Caco-2 (cell line): ENCODE measurements at regions not wholly inside any gene's neighbourhood (a gene's known extent, or its start where the extent isn't known, plus 50 kb on each side); places are given as distances from the start of the nearest gene placed in this dataset.

ENCODE experiments used
- BruUV-seq: library from RNA; stranded (reverse); fragments of 400-500 nt; replicated peaks from 2 replicates; lab custom pipeline; 2021; lab: Mats Ljungman, UMichigan
- CTCF ChIA-PET: fragments of 300-600 bp; sonication (Branson Sonifier 250); formaldehyde crosslinking; loops from one replicate; lab custom pipeline; 2022; ENCODE audit warnings: antibody characterized with exemption; lab: Charles Lee
- POLR2A ChIA-PET: fragments of 300-600 bp; sonication (Branson Sonifier 250); formaldehyde crosslinking; loops from one replicate; lab custom pipeline; 2022; ENCODE audit warnings: antibody characterized with exemption; lab: Charles Lee
- DNase-seq, 2 experiments: peaks; one replicate each; pipeline versions ENCODE4 v3.0.0 to v3.0.0-alpha.2; 2020 to 2022
- H3K27me3 ChIP-seq: replicated peaks from 2 replicates; pipeline ENCODE4 v1.6.0; 2011; ENCODE audit warnings: low read length; ENCODE audit not compliant: control insufficient read depth, insufficient read depth
- H3K36me3 ChIP-seq: 2 replicates; pipeline ENCODE4 v1.5.1; 2011; ENCODE audit warnings: low read length; ENCODE audit not compliant: control insufficient read depth, insufficient read depth
- H3K4me1 ChIP-seq: fragments of 250-450 bp; sonication (Bioruptor Pico); 2 replicates; pipeline ENCODE4 v1.5.1; 2020; ENCODE audit warnings: mild to moderate bottlenecking
- H3K4me3 ChIP-seq: 2 replicates; pipeline ENCODE4 v1.5.1; 2011; ENCODE audit warnings: low read depth, mild to moderate bottlenecking, control low read depth, low read length
- H3K9me3 ChIP-seq: fragments of 250-450 bp; sonication (Bioruptor Pico); 2 replicates; pipeline ENCODE4 v1.5.1; 2020; ENCODE audit warnings: mild to moderate bottlenecking, moderate library complexity
- H3K27ac Mint-ChIP-seq: one replicate; pipeline ENCODE4 v1.8.0; 2022; ENCODE audit warnings: mixed read lengths; ENCODE audit not compliant: unreplicated experiment
- H3K27me3 Mint-ChIP-seq: one replicate; pipeline ENCODE4 v1.8.0; 2022; ENCODE audit warnings: mixed read lengths; ENCODE audit not compliant: insufficient read depth, unreplicated experiment
- H3K36me3 Mint-ChIP-seq: one replicate; pipeline ENCODE4 v1.8.0; 2022; ENCODE audit warnings: mild to moderate bottlenecking, mixed read lengths; ENCODE audit not compliant: insufficient read depth, unreplicated experiment
- H3K4me1 Mint-ChIP-seq: one replicate; pipeline ENCODE4 v1.8.0; 2022; ENCODE audit warnings: low read depth, mixed read lengths; ENCODE audit not compliant: unreplicated experiment
- H3K4me3 Mint-ChIP-seq: one replicate; pipeline ENCODE4 v1.8.0; 2022; ENCODE audit warnings: mild to moderate bottlenecking, moderate library complexity, mixed read lengths; ENCODE audit not compliant: unreplicated experiment
- H3K9me3 Mint-ChIP-seq: one replicate; pipeline ENCODE4 v1.8.0; 2022; ENCODE audit warnings: mixed read lengths; ENCODE audit not compliant: unreplicated experiment
- CTCF ChIP-seq, 2 experiments: fragments of 200-600 bp in 1 of 2; IDR thresholded peaks; 1 replicate in 1 of 2; 2 replicates in 1 of 2; pipeline versions ENCODE4 v1.5.1 to v1.8.0; 2011 to 2022; ENCODE audit warnings: antibody characterized with exemption in 1 of 2, control low read depth in 1 of 2, inconsistent platforms in 1 of 2, low read depth in 1 of 2, low read length in 1 of 2, mild to moderate bottlenecking in 1 of 2, moderate library complexity in 1 of 2; ENCODE audit not compliant: insufficient read depth in 1 of 2, severe bottlenecking in 1 of 2, unreplicated experiment in 1 of 2
- intact Hi-C: fragments of 100-400 bp; cut with micrococcal nuclease; formaldehyde crosslinking; loops from one replicate; pipeline ENCODE4 v1.10.0; 2022; ENCODE audit not compliant: unreplicated experiment

GRCh38 chr7:9502269-9502668 is 1068.9 kb downstream of the NXPH1 start:
- no peaks in the 10 kb centered on the region for H3K4me1 Mint-ChIP-seq
- H3K27me3 ChIP-seq, result no peaks in the 10 kb centered on the region
- no peak overlapping the region for H3K4me3 Mint-ChIP-seq
- no peak for TF ChIP-seq CTCF (IDR thresholded peaks at IDR 0.05; ENCODE audit: insufficient read depth in 1 of 2, low read depth in 1 of 2, low read length in 1 of 2, severe bottlenecking in 1 of 2, unreplicated experiment in 1 of 2)
- H3K9me3 Mint-ChIP-seq, result no peaks in the 10 kb centered on the region
- peaks cover 3% of the 10 kb centered on the region for H3K27me3 Mint-ChIP-seq
- ChIA-PET POLR2A (no interaction called here), CTCF (no interaction called here)
- no peak for DNase-seq
- no peaks in the 10 kb centered on the region for H3K9me3 ChIP-seq
- no peak overlapping the region for H3K27ac Mint-ChIP-seq
- intact Hi-C loops, result no loop called here
- no peaks in the 10 kb centered on the region for H3K4me1 ChIP-seq
- BruUV-seq, result no TSS peak
- no peaks in the 10 kb centered on the region for H3K36me3 Mint-ChIP-seq
- no peak overlapping the region for H3K4me3 ChIP-seq
- H3K36me3 ChIP-seq, result no peaks in the 10 kb centered on the region

- DNase-seq, result no peak
- Histone ChIP-seq H3K36me3 (no peaks in the 10 kb centered on the region), H3K4me1 (no peaks in the 10 kb centered on the region), H3K4me3 (no peak overlapping the region), H3K9me3 (no peaks in the 10 kb centered on the region), H3K27me3 (no peaks in the 10 kb centered on the region)
- H3K27me3 Mint-ChIP-seq, result peaks cover 3% of the 10 kb centered on the region
- H3K4me3 Mint-ChIP-seq, result no peak overlapping the region
- POLR2A ChIA-PET, result no interaction called here
- no peak for TF ChIP-seq CTCF (IDR thresholded peaks at IDR 0.05; ENCODE audit: insufficient read depth in 1 of 2, low read depth in 1 of 2, low read length in 1 of 2, severe bottlenecking in 1 of 2, unreplicated experiment in 1 of 2)
- CTCF ChIA-PET, result no interaction called here
- H3K36me3 Mint-ChIP-seq, result no peaks in the 10 kb centered on the region
- no peak overlapping the region for H3K27ac Mint-ChIP-seq
- H3K9me3 Mint-ChIP-seq, result no peaks in the 10 kb centered on the region
- no TSS peak for BruUV-seq
- H3K4me1 Mint-ChIP-seq, result no peaks in the 10 kb centered on the region
- intact Hi-C loops, result no loop called here
These were observed 1071.3 kb downstream of the NXPH1 start for GRCh38 chr7:9504678-9505077.

- intact Hi-C loops, result no loop called here
- no peak overlapping the region for H3K4me3 Mint-ChIP-seq
- BruUV-seq, result no TSS peak
- ChIA-PET POLR2A (no interaction called here), CTCF (no interaction called here)
- H3K36me3 Mint-ChIP-seq, result no peaks in the 10 kb centered on the region
- no peaks in the 10 kb centered on the region for H3K4me1 Mint-ChIP-seq
- H3K27ac Mint-ChIP-seq, result no peak overlapping the region
- DNase-seq, result no peak
- H3K27me3 Mint-ChIP-seq, result peaks cover 3% of the 10 kb centered on the region
- no peaks in the 10 kb centered on the region for H3K9me3 Mint-ChIP-seq
- Histone ChIP-seq H3K4me1 (no peaks in the 10 kb centered on the region), H3K9me3 (no peaks in the 10 kb centered on the region), H3K36me3 (no peaks in the 10 kb centered on the region), H3K4me3 (no peak overlapping the region), H3K27me3 (no peaks in the 10 kb centered on the region)
- TF ChIP-seq CTCF (IDR thresholded peaks at IDR 0.05; ENCODE audit: insufficient read depth in 1 of 2, low read depth in 1 of 2, low read length in 1 of 2, severe bottlenecking in 1 of 2, unreplicated experiment in 1 of 2), result no peak
These were observed 1072.1 kb downstream of the NXPH1 start for GRCh38 chr7:9505516-9505915.
